PFSK-1 (cell line): ENCODE measurements at regions not wholly inside any gene's neighbourhood (a gene's known extent, or its start where the extent isn't known, plus 50 kb on each side); places are given as distances from the start of the nearest gene placed in this dataset.

ENCODE experiments used
- FOXP2 ChIP-seq: optimal IDR thresholded peaks from 2 replicates; pipeline ENCODE3; 2011; ENCODE audit warnings: borderline replicate concordance, control low read depth, inconsistent platforms; ENCODE audit not compliant: insufficient read depth; ENCODE audit errors: extremely low read length, extremely low read depth
- POLR2AphosphoS5 ChIP-seq: IDR thresholded peaks from 2 replicates; pipeline ENCODE4 v1.6.1; 2012; ENCODE audit warnings: low read depth, mild to moderate bottlenecking, control low read depth, low read length, moderate library complexity
- REST ChIP-seq, 2 experiments: IDR thresholded peaks; 2 replicates each; pipeline versions ENCODE4 v1.6.1 to v1.8.0; 2011 to 2012; ENCODE audit warnings: low read depth in 2 of 2, low read length in 2 of 2, control low read depth in 1 of 2, inconsistent platforms in 1 of 2, mild to moderate bottlenecking in 1 of 2, moderate library complexity in 1 of 2; ENCODE audit not compliant: insufficient read depth in 1 of 2
- SIN3A ChIP-seq: IDR thresholded peaks from 2 replicates; pipeline ENCODE4 v1.6.1; 2012; ENCODE audit warnings: mild to moderate bottlenecking, low read length, moderate library complexity, borderline replicate concordance; ENCODE audit not compliant: insufficient read depth
- TAF1 ChIP-seq: IDR thresholded peaks from 2 replicates; pipeline ENCODE4 v1.6.1; 2012; ENCODE audit warnings: low read length, control low read depth, borderline replicate concordance; ENCODE audit not compliant: insufficient read depth

DNA sequence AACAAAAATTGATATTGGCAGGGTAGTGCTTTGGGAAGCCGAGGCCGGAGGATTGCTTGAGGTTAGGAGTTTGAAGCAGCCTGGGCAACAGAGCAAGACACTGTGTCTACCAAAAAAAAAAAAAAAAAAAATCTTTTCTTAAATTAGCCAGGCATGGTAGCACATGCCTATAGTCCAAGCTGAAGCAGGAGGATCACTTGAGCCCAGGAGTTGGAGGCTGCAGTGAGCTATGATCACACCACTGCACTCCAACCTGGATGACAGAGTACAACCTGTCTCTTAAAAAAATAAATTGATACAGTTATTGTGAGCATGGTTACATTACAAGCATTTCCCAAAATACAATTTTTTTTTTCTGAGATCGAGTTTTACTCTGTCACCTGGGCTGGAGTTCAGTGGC is 59.4 kb upstream of the SVIL start:
- TF ChIP-seq TAF1 (no peak), SIN3A (no peak), FOXP2 (no peak), REST (IDR thresholded peaks at IDR 0.05; ENCODE audit: insufficient read depth in 1 of 2, low read depth in 2 of 2, low read length in 2 of 2) (no peak), POLR2AphosphoS5 (no peak)

- TF ChIP-seq POLR2AphosphoS5 = no peak
- TF ChIP-seq SIN3A = no peak
- TF ChIP-seq FOXP2 = no peak
- no peak for TF ChIP-seq TAF1
- TF ChIP-seq REST (IDR thresholded peaks at IDR 0.05; ENCODE audit: insufficient read depth in 1 of 2, low read depth in 2 of 2, low read length in 2 of 2) = no peak
These were observed 57.4 kb upstream of the SVIL start for GRCh38 chr10:29692121-29692539.

- TF ChIP-seq REST (IDR thresholded peaks at IDR 0.05; ENCODE audit: insufficient read depth in 1 of 2, low read depth in 2 of 2, low read length in 2 of 2) = no peak
- TF ChIP-seq SIN3A = no peak
These were observed 56.8 kb upstream of the SVIL start for GRCh38 chr10:29691564-29692072.

- TF ChIP-seq TAF1 = no peak
- no peak for TF ChIP-seq SIN3A
- no peak for TF ChIP-seq POLR2AphosphoS5
- no peak for TF ChIP-seq REST (IDR thresholded peaks at IDR 0.05; ENCODE audit: insufficient read depth in 1 of 2, low read depth in 2 of 2, low read length in 2 of 2)
These were observed 54.2 kb upstream of the SVIL start for GRCh38 chr10:29689001-29689400.

DNA sequence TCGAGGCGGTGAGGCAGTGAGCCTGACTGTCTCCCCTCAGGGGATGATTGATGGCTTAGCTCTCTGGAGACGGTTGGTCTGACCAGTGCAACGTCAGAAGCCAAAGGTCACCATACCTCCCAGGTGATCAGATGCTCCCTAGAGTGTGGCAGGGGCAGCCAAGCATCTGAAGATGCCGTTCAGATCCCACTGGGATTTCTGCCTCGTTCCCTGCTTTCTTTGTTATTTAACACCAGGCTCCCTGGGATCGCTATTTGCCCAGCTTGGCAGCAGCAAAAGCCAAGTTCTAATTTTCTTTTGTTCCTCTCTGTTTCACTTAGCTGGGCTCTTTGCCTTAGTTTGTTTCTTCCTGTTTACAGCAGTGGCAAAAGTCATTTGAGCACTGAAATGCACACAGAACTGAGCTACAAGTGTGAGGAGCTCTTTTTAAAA is 53.5 kb upstream of the SVIL start:
- TF ChIP-seq POLR2AphosphoS5 = no peak
- TF ChIP-seq SIN3A = no peak
- no peak for TF ChIP-seq REST (IDR thresholded peaks at IDR 0.05; ENCODE audit: insufficient read depth in 1 of 2, low read depth in 2 of 2, low read length in 2 of 2)
- TF ChIP-seq TAF1 = no peak
- TF ChIP-seq FOXP2 = no peak
